NCI-H510A treated with DMSO at 0.1 percent for 48 hours (cell line): ENCODE measurements at regions not wholly inside any gene's neighbourhood (a gene's known extent, or its start where the extent isn't known, plus 50 kb on each side); places are given as distances from the start of the nearest gene placed in this dataset.
"Not testable (repeated sequence)": the region's sequence is repeated elsewhere in the genome, so short reads cannot be mapped to it uniquely, and the experiment has no call there.

Experiments used
- DNase-seq: peaks from one replicate; lab custom pipeline; 2025; lab: John Stamatoyannopoulos, UW

DNA sequence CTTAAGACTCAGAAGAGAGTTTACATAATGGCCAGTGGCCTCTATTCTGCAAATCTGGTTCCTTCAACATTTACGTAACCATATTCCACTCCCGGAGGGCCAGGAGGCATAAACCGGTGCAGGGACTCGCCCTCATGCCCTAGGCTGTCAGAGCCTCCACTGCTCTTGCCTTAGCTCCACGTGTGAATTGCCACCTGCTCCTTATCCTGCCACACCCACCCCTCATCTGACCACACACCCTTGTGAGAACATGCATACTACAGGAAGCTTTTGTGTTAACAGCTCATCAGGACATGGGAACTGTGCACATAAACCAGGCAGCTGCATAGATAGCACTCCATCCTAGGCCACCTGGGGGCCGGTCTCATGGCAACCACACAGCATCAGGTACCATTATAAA, 146.7 kb upstream of the PFKP start:
- DNase-seq, result peak; percentile 42

DNA sequence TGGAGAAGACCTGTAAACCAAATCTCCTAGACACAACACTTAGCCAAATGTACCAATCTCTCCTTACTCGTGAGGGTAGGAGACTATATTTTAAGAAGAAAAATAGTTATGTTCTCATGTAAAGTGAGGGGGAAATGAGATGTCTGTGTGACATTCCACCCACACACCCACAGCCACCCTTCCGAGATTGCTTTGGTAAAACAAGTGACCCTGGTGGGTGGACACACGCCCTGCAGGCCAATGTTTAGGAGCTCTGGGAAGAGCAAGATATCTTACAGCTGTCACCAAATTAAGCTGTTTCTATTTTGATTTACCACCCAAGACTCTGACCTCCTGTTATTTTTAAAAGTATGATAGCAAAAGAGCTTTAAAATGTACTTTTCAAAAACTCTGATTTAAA, 147.2 kb upstream of the PFKP start:
- no peak for DNase-seq

DNA sequence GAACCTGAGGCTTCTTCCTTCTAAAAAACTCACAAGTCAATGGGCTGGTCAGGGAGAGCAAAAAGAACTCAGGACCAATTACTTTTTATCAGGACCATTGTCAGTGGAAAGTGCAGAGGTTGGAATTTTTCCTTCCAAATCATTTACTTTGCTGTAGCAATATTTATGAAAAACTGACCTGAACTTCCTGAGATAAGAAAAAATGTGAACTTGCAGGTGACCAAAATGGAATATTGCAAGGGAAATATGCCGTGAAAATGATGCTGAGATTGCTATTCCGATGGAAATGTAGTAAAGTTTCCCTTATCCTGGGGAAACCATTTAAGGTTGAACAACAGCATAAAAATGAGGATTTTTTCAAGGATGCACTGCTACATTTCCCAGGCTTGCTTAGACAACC, 148.3 kb upstream of the PFKP start:
- DNase-seq, result no peak

DNA sequence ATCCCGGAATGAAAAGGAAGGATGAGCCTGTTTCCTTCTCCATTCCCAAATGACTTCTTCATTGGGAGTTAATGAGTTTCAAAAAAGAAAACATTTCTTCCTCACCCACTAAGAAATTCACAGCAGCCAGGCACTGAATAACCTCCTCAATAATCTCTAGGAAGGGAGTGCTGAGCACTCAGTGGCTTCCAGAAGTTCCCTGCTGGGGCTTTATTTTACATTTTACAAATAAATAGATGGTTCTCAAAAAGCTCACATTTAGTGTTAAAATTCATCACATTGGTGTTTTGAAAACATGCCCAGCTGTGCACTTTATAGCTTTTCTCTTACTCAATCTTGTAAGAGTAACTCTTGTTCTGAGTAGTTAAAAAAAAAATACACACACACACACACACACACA, 148.9 kb upstream of the PFKP start:
- no peak for DNase-seq

DNA sequence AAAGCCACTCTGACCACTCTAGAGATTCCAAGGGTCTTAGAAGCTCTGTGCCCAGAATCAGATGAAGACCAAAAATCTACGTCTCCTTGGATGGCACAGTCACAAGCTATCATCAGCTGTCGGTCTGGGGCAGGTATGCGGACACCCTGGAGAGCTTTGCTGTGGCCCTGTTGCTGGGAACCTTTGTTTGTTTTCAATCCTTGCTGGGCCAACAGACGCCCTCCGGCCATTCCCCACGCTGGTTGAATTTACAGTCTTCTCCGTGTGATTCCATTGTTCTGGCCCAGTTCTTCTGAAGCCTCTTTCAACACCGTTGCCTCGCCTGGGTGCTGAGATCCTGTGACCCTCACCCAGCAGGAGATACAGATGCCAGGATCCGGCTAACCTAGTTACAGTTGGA, 149.4 kb upstream of the PFKP start:
- DNase-seq, result no peak

DNA sequence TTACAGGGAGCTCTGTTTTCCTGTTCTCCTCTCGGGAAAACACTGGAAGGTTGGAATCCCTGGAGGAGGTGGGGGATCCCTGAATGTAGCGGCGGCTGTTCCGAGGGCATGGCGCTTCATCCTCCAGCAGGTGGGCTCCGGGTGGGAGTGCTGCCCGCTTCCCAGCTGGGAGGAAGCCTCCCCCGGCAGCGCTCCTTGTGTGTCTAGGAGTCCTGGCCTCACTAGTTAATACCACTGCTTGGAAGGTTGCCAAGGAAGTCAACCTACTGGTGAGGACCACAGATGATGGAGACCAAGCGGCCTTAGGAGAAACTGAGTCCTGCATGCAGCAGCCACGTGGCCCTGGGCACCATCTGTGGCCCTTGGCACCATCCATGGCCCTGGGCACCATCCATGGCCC, 151.9 kb upstream of the PFKP start:
- DNase-seq, result no peak

DNA sequence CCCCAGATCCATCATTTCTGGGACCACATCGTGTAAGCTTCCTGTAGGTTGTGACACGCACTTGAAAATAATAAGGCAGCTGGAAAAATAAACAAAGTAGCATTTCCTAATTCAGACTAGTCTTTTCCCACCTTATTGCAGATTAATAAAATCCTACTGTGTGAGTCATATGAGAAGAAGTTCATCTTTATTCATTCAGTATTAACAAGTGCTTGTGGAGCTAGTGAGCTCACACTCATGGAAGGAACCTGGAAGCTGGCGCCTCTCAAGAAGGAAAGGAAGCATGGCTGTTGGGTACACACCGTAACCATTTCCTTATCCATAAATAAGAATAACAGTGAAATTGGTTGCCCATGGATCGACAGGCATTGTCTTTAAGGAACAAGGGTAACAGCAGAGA, 152.6 kb upstream of the PFKP start:
- no peak for DNase-seq

DNA sequence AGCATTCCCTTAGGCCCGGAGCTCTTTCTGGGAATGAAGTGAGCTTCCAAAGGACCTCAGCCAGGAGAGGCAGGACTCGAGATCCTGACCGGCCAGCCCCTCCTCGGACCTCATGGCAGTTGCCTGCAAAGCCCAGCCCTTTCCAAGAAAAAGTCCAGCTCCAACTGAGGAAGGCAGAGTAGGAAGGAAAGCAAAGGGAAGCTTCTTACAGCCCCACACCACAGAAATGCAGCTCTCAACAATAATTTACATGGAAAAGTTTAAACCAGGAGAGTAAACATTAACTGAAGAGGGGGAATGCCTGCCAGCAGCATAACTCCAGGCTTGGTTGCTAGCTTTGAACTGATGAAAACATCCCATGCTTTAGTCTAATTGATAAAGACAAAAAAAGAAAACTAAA, 153.9 kb upstream of the PFKP start:
- DNase-seq, result no peak

DNA sequence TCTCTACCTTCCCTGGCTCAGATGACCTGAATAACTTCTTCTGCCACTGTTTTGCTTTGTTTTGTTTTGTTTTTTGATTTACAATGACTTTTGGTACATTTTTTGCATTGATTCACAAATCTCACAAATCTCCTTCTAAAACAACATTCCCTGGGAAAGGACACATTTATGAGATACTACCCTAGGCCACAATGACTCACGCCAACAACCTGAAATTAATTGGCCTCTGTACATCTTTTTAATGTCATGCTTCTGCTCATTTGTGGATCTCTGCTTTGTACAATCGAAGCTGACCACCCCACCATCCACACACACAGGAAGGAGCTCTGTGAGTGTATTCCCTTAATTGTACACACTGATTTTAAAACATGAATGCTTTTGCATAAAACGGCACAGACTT, 156.7 kb upstream of the PFKP start:
- DNase-seq, result no peak

DNA sequence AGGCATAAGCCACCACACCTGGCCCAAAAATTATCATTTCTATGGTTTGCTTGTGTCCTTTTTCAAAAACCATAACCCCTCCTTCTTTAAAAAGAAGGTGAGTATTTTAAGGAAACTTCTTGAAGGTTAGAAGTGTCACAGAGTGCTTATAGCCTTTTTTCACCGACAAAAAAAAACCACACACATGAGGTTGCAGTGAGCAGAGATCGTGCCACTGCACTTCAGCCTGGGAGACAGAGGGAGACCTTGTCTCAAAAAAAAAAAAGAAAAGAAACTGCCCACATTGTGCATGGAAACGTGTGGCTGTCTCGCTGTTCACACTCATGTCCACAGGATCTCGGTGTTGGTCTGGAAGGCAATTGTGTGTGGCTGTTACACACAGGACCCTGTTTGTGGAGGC, 157.4 kb upstream of the PFKP start:
- DNase-seq, result no peak

DNA sequence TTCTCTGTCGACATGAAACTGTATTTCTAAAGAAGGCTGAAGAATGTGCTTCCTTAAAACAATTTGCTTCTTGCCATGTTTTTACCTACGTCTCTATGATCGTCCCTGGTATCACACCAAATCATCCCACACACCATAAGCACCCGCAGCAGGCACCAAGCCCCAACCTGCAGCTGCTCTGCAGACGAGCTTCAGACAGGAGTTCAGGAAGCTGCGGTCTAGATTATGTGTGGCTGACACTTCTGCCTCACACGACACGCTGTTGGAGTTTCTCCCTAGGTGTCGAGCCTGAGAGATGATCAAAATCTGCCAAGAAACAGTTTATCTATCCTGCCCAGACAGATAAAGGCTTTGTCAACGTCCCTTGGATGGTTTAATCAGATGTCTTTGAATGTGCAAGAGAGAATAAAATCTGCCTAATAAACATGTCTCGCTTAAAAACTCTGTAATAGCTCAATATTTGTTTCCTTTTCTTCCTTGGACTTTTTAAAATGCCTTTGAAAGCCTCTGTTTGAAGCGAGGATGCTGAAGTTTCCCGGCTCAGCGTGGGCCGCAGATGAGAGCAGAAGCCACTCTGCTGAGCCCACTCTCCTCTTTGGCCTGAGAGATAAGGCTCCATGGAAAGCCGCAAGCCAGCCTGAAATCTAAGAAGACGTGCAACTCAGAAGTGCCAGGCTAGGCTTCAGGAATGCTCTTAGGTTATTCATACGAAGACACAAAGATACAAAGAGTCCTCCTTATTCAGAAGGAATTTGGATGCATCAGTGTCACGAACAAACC, 158.3 kb upstream of the PFKP start:
- no peak for DNase-seq

DNA sequence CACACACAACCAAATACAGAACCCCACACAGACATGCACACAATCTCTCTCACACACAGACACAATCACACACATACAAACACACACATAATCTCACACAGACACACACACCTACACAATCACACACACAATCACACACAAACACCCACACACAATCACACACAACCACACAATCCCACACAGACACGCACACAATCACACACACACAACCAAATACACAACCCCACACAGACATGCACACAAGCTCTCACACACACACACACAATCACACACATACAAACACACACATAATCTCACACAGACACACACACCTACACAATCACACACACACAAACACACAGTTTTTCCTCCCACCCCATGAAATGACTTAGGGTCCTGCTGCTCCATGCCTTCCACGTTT, 160.4 kb upstream of the PFKP start:
- no peak for DNase-seq

DNA sequence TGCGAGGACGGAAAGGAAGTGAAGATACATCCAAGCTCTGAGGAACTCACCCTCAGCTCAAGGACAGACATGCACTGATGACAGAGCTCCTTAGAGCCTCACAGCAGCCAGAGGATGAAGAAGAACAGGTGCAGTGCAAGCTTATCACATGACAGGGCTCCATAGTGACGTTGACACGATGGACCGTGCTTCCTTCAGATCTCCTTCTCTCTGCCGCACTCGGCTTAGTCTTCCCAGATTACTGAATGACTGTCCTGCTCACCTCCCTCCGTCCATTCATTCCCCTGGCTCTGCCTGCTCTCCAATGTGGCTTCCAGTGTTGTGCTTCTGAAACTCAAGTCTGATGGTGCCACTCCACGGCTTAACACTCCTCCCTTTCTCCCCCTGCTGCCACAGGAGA, 161.5 kb upstream of the PFKP start:
- DNase-seq, result no peak

DNA sequence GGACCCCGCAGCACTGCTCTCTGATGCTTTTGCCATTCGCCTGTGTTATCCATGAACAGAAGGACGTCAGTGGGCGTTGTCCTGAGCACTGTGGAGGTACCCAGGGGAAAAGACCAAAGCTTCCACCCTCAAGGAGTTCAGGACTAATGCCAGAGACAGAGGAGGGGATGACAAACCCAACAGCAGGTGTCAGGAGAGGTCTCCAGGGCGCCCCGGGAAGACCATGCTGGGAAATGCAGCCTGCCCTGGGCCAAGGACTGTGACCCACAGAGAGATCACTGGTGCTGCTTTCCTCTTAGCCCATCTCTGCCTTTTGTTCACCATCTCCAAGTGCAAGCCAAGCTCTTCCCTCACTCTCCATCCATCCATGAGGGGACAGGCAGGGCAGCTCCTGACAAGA, 166.8 kb upstream of the PFKP start:
- DNase-seq, result no peak

DNA sequence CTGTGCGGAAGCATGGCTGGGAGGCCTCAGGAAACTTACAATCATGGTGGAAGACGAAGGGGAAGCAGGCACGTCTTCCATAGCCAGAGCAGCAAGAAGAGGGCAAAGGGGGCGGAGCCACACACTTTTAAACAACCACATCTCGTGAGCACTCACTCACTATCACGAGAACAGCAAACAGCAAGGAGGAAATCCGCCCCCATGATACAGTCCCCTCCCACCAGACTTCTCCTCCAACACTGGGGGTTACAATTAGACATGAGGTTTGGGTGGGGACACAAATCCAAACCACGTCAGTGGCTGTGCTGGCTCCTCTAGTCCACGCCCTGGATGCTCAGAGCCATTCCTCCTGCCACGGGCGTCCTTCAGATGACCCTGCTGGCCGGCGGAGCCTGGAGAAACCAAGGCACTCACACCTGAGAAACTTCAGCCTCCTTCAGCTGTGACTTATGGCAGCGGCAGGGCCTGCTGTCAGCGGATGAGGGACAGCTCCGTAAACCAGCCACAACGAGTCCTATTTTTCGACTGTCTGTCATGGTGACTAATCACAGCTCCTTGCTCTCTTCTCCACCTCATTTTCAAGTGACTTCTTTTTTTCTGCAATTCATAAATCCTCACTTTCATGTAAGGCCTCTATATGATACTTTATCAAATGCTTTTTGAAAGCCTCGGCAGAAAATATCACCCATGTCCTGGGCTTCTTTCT, 167.9 kb upstream of the PFKP start:
- DNase-seq, result no peak

DNA sequence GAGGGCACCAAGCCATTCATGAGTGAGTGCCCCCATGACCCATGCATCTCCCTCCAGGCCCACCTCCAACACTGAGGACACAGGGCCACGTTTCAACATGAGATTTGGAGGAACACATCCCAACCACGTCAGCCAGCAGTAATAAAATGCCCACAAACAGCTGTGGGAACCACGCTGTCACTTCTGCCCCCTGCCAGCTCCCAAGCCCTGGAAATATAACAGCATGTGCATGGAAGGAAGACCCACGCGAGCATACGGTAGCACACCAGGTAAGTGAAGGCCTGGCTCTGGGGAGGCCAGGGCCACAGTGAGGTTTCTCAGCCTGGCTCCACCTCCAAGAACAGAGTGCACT, 168.9 kb upstream of the PFKP start:
- no peak for DNase-seq

DNA sequence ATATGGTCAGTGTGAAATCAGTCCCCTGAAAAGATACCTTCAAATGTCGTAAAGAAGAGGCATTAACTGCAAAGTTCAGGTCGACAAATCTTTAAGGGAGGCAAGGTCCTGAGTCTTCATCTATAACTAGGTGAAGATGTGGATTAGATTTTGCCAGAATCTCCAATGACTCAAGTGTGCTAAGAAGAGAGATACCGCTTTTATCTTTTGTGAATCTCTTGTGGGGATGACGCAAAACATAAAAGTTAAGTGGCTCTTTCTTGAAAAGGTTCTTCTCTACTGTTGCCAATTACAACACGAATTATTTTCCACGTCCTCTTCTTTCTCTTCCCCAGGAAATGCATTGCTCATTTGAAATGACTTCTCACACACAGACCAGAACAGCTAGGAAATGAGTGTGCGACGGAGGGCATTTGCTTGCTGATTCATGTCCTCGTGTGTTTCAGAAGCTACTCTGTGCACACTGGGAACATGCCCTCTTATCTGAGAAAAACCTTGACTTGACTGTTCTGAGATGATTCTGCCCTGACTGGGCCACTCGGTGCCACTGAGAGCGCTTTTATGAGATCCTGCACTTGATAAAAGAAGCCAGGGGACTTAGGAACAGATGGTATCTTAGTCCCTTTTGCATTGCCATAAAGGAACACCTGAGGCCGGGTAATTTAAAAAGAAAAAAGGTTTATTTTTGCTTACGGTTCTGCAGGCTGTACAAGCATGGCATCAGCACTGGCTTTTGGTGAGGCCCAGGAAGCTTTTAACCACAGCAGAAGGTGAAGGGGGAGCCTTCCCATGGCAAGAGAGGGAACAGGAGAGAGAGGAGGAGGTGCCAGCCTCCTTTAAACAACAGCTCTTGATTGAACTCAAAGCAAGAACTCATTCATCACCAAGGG, 169.5 kb upstream of the PFKP start:
- no peak for DNase-seq

DNA sequence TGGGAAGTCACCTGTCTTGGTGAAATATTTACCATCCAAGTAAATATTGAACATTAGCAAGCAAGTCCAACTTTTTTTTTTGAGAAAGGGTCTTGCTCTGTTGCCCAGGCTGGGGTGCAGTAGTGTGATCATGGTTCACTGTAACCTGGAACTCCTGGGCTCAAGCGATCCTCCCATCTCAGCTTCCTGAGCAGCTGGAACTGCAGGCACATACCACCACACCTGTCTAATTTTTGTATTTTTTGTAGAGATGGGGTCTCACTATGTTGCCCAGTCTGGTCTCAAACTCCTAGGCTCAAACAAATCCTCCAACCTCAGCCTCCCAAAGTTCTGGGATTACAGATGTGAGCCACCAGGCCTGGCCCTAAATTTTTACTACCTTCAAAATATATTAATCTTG, 171.0 kb upstream of the PFKP start:
- DNase-seq, result not testable (repeated sequence)

DNA sequence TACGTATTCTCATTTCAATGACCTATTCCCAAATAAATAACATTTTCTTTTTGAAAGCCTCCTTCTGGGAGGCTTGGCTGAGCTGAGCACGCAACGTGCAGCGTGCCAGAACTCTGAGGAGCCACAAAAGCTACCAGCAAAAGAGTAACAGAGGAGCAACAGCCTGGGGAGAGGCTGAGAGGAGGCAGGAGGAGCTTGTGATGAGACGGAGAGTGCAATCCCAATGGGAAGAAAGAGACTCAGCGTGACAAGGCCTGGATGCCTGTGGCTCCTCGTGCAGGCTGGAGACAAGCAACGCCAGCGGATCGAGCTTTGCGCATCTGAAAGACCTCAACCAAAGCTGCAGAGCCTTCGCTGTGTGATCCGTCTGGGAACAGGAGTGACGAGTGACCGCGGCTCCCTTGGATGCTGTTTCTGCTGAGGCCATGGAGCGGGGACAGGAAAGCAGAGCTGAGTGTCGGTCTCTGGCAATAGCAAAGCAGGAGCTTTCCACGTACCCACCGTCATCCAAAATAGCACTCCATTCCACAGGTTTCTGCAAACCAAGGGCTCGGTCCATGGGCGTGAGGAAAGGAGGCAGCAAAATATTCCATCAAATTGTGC, 171.7 kb upstream of the PFKP start:
- DNase-seq, result no peak

DNA sequence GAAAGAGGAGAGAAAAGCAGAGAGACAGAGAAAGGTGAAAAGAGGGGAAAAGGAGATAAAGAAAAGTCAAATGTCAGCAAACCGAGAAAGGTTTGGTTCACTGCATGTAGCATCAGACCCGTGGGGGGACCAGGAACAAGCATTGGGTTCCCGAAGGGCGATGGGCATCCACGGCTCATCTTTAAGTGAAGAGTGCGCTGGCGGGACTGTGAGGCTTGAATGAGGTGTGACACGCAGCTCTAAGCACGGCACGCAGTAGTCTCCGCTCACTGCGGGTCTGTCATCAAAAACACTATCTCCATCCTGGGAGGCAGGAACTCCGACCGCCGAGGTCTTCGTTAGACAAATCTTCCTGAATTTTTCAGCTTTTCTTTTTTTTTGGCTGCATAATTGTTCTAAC, 173.4 kb upstream of the PFKP start:
- no peak for DNase-seq

DNA sequence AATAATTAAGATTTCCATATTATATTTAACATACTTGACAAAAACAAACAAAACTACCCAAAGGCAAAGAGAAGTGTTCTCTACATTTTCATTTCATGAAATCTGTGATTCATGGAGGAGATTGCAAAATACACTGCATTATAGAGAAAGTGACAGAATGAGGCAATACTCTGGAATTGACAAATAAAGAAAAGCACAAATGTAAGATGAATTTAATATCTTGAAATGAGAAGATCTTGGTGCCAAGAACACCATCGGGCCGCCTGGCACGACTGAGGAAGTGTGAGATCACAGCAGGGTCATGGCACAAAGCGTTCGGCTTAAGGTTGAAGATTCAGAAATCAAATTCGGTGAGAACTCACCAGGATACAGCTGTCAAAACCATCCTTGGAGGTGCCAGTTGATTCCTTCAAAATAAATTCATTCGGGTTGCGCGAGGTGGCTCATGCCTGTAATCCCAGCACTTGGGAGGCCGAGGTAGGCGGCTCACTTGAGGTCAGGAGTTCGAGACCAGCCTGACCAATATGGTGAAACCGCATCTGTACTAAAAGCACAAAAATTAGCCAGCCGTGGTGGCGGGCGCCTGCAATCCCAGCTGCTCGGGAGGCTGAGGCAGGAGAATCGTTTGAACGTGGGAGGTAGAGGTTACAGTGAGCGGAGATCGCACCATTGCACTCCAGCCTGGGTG, 174.0 kb upstream of the PFKP start:
- no peak for DNase-seq

DNA sequence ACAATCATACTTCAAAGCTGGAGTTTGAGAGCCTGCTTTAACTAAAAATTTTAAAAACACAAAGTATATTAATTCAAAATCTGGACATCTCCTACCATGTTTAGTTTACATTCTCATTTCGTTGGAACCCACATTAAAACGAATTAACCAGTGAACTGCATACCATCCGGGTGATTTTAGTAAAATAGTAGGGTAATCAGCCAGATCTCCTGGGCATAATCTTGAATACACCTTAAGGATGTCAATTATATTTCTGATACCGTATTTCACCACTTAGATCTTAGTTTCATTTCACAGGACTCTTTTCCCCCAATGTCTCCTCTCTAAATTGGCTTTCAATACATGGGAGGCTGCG, 175.6 kb upstream of the PFKP start:
- no peak for DNase-seq
